ENCODE measurements at regions not wholly inside any gene's neighbourhood (a gene's known extent, or its start where the extent isn't known, plus 50 kb on each side); places are given as distances from the start of the nearest gene placed in this dataset.

DNA sequence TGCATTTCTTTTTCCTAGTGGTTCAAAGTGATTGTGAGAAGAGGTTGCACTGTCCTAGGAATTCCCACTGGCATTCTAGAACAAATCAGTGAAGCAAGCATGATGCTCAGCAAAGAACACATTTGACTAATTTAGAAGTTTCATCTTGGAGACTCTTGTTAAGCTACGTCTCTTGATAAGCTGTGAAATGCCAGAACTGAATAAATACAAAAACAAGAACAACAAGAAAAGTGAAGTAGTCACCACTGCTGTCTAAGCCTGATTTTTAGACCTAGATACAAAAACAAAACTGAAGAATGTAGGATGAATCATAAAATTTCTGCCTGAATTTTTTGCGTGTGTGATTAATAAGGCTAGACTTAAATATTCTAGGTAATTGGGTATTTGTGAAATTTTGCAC is 1162.4 kb downstream of the TUSC7 start:
- TF ChIP-seq, protein P1, sequence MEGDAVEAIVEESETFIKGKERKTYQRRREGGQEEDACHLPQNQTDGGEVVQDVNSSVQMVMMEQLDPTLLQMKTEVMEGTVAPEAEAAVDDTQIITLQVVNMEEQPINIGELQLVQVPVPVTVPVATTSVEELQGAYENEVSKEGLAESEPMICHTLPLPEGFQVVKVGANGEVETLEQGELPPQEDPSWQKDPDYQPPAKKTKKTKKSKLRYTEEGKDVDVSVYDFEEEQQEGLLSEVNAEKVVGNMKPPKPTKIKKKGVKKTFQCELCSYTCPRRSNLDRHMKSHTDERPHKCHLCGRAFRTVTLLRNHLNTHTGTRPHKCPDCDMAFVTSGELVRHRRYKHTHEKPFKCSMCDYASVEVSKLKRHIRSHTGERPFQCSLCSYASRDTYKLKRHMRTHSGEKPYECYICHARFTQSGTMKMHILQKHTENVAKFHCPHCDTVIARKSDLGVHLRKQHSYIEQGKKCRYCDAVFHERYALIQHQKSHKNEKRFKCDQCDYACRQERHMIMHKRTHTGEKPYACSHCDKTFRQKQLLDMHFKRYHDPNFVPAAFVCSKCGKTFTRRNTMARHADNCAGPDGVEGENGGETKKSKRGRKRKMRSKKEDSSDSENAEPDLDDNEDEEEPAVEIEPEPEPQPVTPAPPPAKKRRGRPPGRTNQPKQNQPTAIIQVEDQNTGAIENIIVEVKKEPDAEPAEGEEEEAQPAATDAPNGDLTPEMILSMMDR (IDR thresholded peaks at IDR 0.05 in 4 of 5, conservative IDR thresholded peaks at IDR 0.05 in 1 of 5), result no peak
- TF ChIP-seq POLR2A (IDR thresholded peaks at IDR 0.05), result no peak

Data from gastrocnemius medialis (tissue), 4 donors.